Jurkat, Clone E6-1 (cell line): ENCODE measurements at regions not wholly inside any gene's neighbourhood (a gene's known extent, or its start where the extent isn't known, plus 50 kb on each side); places are given as distances from the start of the nearest gene placed in this dataset.

Source experiments
- DNase-seq: peaks from one replicate; pipeline ENCODE4 v3.0.0-alpha.2; 2011; ENCODE audit warnings: low read depth, low spot score
- H3K4me3 ChIP-seq: 2 replicates; pipeline ENCODE4 v1.5.1; 2011; ENCODE audit warnings: mild to moderate bottlenecking, low read length, control low read depth, moderate library complexity

- peak overlapping the region; percentile 20 for H3K4me3 ChIP-seq
- DNase-seq = peak; percentile 81
These were observed 336.4 kb downstream of the CDH26 start for GRCh38 chr20:60294632-60295031.

- DNase-seq = no peak
- no peak overlapping the region for H3K4me3 ChIP-seq
These were observed 337.0 kb downstream of the CDH26 start for GRCh38 chr20:60295214-60295613.

DNA sequence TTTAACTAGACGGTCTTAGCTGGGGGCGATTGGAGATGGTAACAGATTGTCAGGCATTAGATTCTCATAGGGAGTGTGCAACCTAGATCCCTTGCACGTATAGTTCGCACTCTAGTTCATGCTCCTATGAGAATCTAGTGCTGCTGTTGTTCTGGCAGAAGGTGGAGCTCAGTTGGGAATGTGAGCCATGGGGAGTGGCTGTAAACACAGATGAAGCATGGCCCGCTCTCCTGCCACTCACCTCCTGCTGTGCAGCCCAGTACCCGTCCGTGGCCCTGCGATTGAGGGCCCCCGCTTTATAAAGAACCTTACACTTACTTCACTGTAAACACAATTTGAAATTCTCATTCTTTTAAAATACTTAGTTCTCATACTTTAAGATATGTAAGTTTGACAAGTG is 339.4 kb downstream of the CDH26 start:
- no peak overlapping the region for H3K4me3 ChIP-seq
- no peak for DNase-seq

GRCh38 chr20:60298647-60299046 is 340.4 kb downstream of the CDH26 start:
- no peak for DNase-seq
- no peak overlapping the region for H3K4me3 ChIP-seq

DNA sequence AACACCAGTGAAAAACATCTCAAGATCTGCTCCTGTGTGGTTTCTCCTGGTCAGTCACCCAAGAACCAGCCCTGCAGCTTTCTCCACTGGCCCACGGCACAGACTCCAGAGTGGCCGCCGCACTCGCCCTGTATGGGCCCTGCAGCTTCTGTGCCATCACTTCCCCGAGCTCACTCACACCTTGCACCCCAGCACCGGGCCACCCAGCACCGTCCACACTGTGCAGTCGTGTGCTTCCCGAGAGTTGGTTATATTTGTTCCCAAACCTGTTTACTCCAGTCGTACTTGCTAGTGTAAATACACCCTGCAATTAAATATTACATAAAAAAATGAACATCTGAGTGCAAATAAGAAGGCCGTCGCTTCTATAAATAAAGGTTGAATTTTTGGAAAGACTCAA is 341.7 kb downstream of the CDH26 start:
- no peak overlapping the region for H3K4me3 ChIP-seq
- DNase-seq = no peak

- DNase-seq = peak; percentile 58
These were observed 342.2 kb downstream of the CDH26 start for GRCh38 chr20:60300374-60300773.

DNA sequence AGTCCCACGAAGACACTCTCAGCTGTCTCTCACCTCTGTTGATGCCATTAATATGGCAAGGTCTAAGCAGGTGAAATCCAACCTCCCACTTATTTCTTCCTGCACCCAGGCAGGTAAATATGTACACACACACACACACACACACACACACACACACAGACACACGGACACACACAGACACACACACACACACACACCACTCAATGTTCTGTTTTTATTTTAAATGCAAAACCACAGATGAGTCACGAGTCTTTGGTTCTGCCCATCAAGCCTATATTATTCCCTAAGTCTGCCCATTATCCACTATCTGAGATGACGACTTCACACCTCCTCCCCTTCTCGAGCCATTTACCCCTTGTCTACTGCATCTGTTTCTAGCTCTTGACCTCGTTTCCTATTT is 344.7 kb downstream of the CDH26 start:
- DNase-seq = no peak
- H3K4me3 ChIP-seq = no peak overlapping the region

More at GRCh38 chr20:60300374-60300773, 342.2 kb downstream of the CDH26 start:
- H3K4me3 ChIP-seq = no peak overlapping the region

GRCh38 chr20:60304026-60304590 is 345.9 kb downstream of the CDH26 start:
- no peak overlapping the region for H3K4me3 ChIP-seq
- no peak for DNase-seq

DNA sequence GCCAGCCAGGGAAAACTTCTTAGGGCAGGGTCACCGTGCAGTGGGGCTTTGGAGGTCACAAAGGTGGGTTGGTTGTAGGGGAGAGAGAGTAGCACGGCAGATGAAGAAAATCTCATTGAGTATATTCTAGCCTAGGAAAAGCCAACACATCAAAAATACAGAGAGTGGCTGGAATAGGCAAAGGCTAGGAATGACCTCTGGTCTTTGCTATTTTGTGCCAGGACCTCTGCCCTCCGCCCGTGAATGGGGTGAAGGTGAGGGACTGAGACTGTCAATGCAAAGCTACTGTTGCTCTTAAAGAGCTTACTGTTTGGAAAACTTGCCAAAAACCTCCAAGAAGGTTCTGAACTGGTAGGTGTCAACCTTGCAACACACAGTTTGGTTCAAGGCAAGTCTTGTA is 346.7 kb downstream of the CDH26 start:
- no peak for DNase-seq
- no peak overlapping the region for H3K4me3 ChIP-seq

DNA sequence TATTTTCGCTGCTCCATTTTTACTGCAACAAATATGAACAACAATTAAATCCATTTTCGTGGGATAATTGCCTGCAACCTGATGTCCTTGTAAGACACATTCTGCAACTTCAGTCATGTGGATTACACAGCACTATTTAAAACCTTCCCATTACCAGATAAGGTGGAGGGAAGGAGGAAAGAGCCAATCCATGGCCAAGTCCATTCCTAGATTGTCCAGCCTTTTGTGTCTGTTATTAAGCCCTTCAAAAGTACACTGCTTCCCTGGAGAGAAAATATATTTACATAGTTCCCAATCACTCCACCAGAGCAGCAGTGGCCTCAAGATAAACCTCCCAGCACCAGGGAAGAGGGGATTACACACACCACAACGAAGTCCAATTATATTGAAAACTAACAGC is 347.9 kb downstream of the CDH26 start:
- DNase-seq = no peak
- H3K4me3 ChIP-seq = no peak overlapping the region

- DNase-seq = no peak
- H3K4me3 ChIP-seq = no peak overlapping the region
These were observed 348.3 kb downstream of the CDH26 start for GRCh38 chr20:60306551-60306950.

- no peak for DNase-seq
- H3K4me3 ChIP-seq = no peak overlapping the region
These were observed 352.5 kb downstream of the CDH26 start for GRCh38 chr20:60310560-60311349.

DNA sequence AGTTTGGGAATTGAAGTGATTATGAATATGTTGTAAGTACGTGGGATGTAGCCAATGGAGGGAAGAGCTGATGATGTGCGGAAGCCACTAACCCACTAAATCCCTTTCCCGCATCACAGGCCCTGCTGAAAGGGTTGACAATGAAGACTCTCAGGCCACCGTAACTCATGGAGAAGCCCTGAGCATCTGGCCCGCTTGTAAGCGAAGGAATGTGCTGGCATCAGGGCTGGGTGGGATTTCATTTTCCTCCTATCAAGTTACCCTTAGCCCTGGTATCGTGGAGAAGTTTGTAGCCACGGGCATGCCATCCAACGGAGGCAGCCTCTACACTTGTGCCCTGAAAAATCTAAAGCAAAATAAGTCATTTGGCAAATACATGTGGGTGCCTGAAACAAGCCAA is 355.0 kb downstream of the CDH26 start:
- no peak for DNase-seq
- H3K4me3 ChIP-seq = no peak overlapping the region

GRCh38 chr20:60313614-60314013 is 355.4 kb downstream of the CDH26 start:
- DNase-seq = no peak
- no peak overlapping the region for H3K4me3 ChIP-seq

- DNase-seq = no peak
- no peak overlapping the region for H3K4me3 ChIP-seq
These were observed 356.5 kb downstream of the CDH26 start for GRCh38 chr20:60314727-60315126.

DNA sequence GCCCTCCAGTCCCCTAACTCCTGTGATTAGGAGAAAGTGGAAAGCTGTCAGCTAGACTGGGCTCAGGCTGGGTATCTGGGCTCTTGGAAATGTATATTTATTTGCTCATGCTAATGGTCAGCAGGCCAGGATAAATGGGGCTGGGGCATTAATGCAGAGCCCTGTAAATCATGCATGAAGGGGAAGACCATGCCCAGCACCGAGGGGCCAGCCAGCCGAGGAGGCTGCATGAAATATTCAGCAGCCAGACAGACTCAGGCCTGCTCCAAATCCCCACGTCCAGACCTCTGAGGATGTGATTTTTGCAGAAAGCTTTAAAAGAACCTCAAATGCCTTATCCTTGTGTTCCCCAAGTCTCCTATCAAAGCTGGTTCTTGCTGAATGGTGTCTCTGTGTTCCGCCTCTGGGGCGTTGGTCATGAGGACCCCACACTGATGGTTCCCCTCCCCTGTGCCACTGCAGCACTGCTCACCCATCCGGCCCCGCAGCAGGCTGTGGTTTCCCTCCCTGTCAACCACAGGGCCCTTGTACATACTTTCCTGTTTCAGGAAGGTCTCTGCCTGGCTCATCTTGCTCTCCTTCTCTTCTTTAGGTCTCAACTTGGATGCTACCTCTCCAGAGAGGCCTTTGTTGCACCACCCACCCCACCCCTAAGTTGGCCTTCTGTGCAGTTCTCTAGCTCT is 358.4 kb downstream of the CDH26 start:
- peak; percentile 64 for DNase-seq
- no peak overlapping the region for H3K4me3 ChIP-seq

GRCh38 chr20:60317401-60317800 is 359.2 kb downstream of the CDH26 start:
- H3K4me3 ChIP-seq = no peak overlapping the region
- DNase-seq = no peak

GRCh38 chr20:60321601-60322000 is 363.4 kb downstream of the CDH26 start:
- DNase-seq = no peak
- H3K4me3 ChIP-seq = no peak overlapping the region

DNA sequence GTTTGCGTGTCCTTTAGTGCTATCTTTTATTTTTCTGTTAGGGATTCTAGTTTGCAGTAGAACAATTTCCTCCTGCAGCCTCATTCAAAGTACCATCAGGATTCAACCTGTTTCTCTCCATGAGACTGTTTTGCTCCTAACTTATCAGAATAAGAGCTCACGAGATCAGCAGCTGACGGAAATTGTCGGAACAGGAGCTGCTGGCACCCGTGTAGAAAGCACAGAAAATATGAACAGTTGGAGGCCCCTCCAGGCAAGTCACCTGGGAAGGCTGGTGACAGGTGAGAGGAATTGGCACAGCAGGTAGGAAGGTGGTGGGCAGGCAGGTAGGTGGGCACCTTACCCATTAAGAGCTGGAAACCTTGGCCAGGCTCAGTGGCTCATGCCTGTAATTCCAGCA is 368.6 kb downstream of the CDH26 start:
- DNase-seq = no peak
- no peak overlapping the region for H3K4me3 ChIP-seq

DNA sequence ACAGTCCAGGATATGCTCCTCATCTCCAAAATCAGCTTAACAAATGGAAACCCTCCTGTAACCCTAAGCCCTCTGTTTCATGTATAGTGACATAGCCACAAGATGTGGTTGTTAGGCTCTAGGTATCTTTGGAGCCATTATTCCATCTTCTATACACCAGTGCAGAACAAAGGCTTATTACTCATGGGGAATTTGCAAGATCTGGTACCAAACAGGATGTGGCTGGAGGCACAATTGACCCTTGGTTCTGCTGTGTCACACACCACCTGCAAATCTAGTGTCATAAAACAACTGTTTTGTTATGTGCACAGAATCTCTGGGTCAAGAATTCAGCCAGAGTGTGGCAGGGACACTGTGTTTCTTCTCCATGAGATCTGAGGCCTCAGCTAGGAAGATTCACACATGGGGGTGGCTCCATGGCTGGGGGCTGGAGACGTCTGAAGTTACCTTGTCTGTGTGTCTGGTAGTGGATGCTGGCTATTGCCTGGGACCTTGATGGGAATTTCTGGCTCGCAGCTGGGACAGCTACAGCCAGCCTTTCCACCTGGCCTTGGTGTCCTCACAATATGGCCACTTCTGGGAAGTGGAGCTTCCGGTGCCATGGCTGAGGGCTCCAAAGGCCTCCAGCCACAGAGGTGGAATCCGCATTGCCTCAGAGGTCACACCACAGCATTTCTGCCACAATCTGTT is 369.9 kb downstream of the CDH26 start:
- no peak for DNase-seq
- H3K4me3 ChIP-seq = no peak overlapping the region
